DMS79 (cell line): ENCODE measurements at regions not wholly inside any gene's neighbourhood (a gene's known extent, or its start where the extent isn't known, plus 50 kb on each side); places are given as distances from the start of the nearest gene placed in this dataset.

Experiments
- DNase-seq: peaks from one replicate; lab custom pipeline; 2025; lab: John Stamatoyannopoulos, UW

GRCh38 chr17:56737421-56738161 lies 96.1 kb downstream of the C17orf67 start:
- DNase-seq = no peak

DNA sequence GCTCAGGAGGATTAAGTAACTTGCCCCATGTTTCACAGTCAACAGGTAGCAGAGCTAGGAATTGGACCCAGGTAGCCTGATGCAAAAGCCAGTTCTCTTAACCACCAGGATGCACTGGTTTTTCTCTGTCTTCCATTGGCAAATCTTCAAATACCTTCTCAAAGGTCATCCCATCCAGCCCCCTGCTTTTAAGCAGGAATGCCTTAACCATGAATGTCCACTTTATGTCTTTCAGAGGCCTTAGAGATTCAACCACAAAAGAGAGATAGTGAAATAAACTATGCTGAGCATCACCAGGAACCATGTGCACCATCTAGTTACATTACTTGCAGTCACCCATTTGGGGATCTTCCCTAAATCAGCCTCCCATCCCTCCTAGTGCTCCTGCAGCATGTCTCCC lies 94.3 kb downstream of the C17orf67 start:
- DNase-seq = no peak

DNA sequence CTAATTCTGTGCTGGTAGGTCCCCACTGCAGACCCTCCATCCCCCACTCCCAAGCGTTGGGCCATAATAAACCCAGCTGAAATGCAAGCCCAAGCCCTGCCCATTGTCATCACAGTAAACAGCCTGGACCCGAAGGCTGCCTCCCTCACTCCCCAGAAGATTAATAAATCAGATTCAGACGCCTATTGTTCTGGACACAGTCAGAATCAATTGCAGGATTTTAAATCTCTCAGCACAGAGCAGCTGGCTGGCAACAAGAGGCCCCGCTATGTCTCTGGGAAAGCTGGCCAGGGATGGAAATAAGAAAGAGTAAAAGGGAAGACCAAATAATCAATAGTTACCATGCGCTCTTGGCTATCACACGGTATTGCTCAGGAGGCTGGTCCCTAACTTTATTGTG lies 93.9 kb downstream of the C17orf67 start:
- DNase-seq = no peak

DNA sequence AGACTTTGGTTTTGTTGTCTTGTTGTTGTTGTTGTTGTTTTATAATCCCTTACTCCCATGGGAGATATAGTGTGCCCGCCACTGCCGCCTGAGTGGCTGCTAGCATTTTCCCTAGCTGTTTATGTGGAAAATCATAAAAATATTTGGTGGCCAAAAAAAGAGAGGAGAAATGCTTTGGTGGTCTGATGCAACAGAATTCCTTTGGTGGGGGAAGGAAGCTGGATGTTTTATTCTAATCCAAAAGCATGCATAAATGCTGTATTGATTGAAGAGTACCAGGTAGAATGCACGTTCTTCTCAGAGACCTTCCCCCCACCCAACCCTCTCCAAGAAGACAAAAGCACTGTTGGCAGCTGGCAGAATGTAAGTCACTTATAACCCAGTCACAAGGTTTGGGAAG lies 93.2 kb downstream of the C17orf67 start:
- no peak for DNase-seq
